Activated CD4-positive, CD25-positive, alpha-beta regulatory T cell treated with anti-CD3 and anti-CD28 coated beads, Interleukin-2, amount 50 U/mL, for 24 hours (primary cell): ENCODE measurements at regions not wholly inside any gene's neighbourhood (a gene's known extent, or its start where the extent isn't known, plus 50 kb on each side); places are given as distances from the start of the nearest gene placed in this dataset.
"Not testable (repeated sequence)": the region's sequence is repeated elsewhere in the genome, so short reads cannot be mapped to it uniquely, and the experiment has no call there.

Experiments
- ATAC-seq, 2 donors: fragments of 150-1000 bp; cut with Tn5 transposase; one replicate each; pipeline ENCODE4 v1.10.0; 2021; ENCODE audit warnings: mild to moderate bottlenecking in 1 of 2, moderate library complexity in 1 of 2

DNA sequence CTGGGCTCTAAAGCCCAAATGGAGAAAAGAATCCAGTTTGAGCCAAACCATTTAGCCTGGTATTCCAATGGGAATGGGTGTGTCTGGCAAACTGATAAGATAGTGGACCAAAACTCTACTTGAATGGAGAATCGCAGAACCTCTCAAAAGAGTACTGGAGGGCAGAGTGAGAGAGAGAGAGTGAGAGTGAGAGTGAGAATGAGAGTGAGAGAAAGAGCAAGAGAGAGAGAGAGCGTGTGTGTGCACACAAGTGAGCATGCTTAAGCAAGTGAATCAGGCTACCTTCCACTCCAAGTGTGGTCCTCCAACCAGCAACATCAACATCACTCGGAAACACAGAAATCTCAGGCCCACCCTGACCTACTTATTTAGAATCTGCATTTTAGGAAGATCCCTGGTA, 58.8 kb downstream of the UQCRFS1 start:
- no peak for ATAC-seq

DNA sequence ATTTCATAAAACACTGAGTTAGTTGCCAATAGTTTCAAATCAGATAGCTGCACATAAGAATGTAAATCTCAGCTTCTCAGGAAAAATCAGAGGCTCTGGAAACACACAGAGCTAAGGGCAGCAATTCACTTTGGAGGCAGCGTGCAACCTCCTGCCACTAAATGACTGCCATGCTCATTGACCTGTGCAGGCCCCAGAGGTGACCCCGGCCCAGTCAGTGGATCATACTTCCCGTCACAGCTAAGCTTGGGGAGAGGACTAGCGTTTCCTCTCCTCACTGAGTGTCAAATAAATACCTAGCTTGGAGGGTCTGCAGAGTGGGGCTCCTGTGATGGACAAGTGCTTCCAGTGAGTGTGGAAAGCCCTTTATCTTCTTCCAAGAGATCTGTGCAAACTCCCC, 67.2 kb downstream of the UQCRFS1 start:
- no peak for ATAC-seq

DNA sequence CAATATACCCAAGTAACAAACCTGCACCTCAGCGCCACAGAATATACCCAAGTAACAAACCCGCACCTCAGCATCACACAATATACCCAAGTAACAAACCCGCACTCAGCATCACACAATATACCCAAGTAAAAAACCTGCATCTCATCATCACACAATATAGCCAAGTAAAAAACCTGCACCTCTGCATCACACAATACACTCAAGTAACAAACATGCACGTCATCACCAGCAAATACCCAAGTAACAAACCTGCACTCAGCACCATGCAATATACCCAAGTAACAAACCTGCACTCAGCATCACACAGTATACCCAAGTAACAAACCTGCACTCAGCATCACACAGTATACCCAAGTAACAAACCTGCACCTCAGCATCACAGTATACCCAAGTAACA, 69.8 kb downstream of the UQCRFS1 start:
- no peak for ATAC-seq

DNA sequence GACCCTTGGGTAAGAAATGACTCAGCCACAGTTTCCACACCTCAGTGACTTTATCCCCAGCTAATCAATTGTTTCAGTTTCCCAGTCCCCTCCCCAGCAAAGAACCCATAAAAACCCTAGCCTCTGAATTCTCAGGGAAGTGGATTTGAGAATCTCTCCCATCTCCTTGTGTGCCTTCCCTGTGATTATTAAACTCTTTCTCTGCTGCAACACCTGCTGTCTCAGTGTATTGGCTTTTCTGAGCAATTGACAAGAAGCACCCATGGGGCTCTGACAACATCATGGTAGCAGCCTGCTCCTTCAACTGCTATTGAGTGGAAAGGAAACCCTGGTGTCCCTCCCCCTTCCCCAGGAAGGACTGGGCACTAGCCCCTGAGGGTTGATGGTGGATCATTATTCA, 73.7 kb downstream of the UQCRFS1 start:
- no peak for ATAC-seq

- not testable (repeated sequence) for ATAC-seq
These were observed 74.7 kb downstream of the UQCRFS1 start for GRCh38 chr19:29138206-29138605.

DNA sequence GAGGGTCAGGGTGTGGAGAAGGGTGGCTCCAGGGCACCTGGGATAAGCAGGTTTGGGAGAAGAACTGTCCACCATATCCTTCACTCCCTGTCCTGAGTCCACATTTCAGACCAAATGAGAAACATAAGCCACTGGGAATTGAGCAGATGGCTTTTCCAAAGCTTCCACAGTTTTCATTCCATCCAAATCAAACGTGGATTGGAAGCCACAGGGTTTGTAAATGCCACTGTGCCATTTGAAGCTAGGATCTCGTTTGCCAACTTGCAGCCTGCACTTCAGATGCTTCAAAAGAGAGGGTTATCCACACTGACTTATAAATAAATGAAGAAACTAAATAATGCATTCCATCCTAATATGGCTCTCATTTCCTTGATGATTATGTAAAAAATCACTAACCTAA, 81.5 kb downstream of the UQCRFS1 start:
- no peak for ATAC-seq

DNA sequence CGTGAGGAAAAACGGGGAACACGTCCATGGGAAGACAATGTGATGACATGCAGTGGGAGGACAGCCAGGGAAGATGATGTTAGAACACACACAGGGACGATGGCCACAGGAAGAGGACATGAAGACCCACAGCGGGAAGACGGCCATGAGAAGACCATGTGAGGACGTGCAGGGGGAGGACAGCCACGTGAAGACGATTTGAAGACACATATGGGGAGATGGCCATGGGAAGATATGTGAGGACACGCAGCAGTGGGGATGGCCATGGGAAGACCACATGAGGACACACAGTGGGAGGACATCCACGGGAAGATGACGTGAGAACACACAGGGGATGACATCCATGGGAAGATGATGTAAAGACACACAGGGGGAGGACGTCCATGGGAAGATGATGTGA, 83.8 kb downstream of the UQCRFS1 start:
- no peak for ATAC-seq

GRCh38 chr19:29128203-29128602, 84.7 kb downstream of the UQCRFS1 start:
- ATAC-seq = no peak

GRCh38 chr19:29122185-29122584, 90.8 kb downstream of the UQCRFS1 start:
- ATAC-seq = no peak

GRCh38 chr19:29121684-29122083, 91.3 kb downstream of the UQCRFS1 start:
- ATAC-seq = no peak

- no peak for ATAC-seq
These were observed 92.5 kb downstream of the UQCRFS1 start for GRCh38 chr19:29120466-29120865.

DNA sequence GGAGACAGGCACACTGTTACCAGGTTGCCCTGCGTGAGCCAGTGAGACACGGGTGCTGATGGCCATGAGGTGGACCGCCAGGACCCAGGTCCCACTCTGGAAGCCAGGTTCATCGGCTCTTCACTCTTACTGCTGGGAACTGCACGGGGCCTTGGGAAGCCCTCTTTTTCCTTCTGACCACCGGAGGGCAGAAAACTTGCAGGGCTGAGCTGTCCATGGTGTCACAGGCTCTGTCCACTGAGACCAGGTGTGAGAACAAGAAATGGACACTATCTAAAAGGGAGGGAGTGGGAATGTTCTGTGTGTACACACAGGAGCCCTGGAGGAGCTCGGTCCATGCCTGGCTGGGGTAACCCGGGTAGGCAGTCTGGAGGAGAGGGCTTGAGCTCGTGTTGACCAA, 93.4 kb downstream of the UQCRFS1 start:
- no peak for ATAC-seq

- ATAC-seq = no peak
These were observed 94.6 kb downstream of the UQCRFS1 start for GRCh38 chr19:29118389-29118788.

GRCh38 chr19:29117926-29118325, 95.0 kb downstream of the UQCRFS1 start:
- no peak for ATAC-seq

GRCh38 chr19:29115181-29115580, 97.8 kb downstream of the UQCRFS1 start:
- no peak for ATAC-seq

DNA sequence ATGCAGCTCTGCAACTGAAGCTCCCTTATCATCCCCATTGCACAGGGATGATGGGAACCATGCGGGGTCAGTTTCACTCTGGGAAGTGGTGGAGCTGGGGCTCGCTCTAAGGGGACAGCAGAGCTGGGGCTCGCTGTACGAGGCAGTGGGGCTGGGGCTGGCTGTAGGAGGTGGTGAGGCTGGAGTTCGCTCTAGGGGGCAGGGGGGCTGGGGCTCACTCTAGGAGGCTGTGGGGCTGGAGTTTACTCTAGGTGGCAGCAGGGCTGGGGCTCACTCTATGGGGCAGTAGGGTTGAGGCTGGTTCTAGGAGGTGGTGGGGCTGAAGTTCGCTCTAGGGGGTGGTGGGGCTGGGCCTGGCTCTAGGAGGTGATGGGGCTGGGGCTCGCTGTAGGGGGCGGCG, 99.1 kb downstream of the UQCRFS1 start:
- ATAC-seq = no peak

- ATAC-seq = no peak
These were observed 101.4 kb downstream of the UQCRFS1 start for GRCh38 chr19:29111576-29111975.

- ATAC-seq = no peak
These were observed 105.1 kb downstream of the UQCRFS1 start for GRCh38 chr19:29107831-29108230.

- ATAC-seq = no peak
These were observed 106.5 kb downstream of the UQCRFS1 start for GRCh38 chr19:29106346-29106885.

GRCh38 chr19:29105629-29106292, 107.2 kb downstream of the UQCRFS1 start:
- ATAC-seq = no peak

DNA sequence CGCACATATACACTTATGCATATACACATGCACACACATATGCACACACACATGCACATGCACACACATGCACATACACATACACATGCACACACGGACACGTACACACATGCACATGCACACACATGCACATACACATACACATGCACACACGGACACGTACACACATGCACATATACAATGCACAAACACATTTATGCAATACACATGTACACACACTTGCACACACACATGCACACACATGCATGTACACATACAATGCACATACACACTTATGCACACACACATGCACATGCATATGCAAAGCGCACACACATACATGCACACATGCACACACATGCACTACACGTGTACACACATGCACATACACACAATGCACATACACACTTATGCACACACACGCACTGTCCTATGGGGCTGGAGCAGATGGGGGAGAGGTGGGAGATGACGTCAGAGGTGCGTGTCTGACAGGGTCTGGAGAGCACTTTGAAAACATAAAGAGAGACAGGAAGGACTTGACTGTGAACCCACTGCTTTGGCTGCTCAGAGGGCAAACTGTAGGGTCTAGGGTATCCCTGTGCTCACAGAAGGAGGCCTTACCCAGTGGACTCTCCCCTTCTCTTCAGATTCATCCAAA, 108.2 kb downstream of the UQCRFS1 start:
- ATAC-seq = no peak

DNA sequence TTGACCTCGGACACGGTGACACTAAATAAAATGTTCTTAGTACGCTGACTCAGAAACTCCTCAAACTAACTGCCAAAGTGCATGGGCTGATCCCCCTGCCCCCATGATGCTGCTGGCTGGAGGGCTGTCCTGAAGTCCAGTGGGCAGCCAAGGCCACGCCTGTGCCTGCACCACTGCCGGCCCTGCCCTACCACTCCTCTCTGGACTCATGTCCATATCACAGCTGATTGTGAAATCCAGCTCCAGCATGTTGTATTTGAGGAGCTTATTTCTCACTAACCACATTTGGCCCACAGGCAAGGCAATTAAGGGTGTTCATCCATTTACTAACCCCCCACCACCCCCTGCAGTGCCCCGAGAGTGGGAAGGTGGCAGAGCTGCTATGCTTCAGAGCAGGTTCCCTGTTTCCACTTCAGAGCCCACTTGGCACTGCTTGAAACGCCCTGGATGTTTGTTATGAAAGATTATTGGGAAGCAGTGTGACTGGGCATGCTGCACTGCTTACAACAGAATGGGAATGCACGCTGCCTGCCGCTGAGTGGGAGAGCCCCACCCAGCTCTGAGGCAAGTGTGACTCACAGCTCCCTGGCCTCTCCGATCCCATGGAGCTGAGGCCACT, 114.0 kb downstream of the UQCRFS1 start:
- no peak for ATAC-seq

DNA sequence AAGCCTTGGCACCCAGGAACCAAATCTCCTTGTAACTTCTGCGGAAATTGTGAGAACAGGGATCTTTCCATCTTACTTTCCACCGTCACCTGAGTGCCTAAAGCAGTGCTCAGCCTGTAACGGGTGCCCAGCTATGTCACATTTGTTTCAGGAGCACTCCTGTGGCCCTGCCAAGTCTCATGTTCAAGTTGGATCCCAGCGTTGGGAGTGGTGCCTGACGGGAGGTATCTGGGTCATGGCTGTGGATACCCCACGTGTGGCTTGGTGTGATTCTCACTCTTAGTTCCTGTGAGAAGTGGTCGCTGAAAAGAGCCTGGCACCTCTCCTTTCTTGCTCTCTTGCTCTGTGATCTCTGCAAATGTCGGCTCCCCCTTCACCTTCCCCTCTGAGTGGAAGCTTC, 114.9 kb downstream of the UQCRFS1 start:
- ATAC-seq = no peak

- ATAC-seq = no peak
These were observed 116.1 kb downstream of the UQCRFS1 start for GRCh38 chr19:29096896-29097295.
